Right atrium auricular region (tissue), 2 donors: ENCODE measurements at regions not wholly inside any gene's neighbourhood (a gene's known extent, or its start where the extent isn't known, plus 50 kb on each side); places are given as distances from the start of the nearest gene placed in this dataset.

Source experiments
- DNase-seq: peaks from one replicate; pipeline ENCODE4 v3.0.0-alpha.2; 2019; ENCODE audit warnings: low spot score
- H3K27ac ChIP-seq, 2 donors: fragments of 200-600 bp; sonication (generic); 1 replicate in 1 of 2; 2 replicates in 1 of 2; pipeline ENCODE4 v1.5.1; 2016 to 2019
- H3K27me3 ChIP-seq, 2 donors: fragments of 200-600 bp; sonication (generic); one replicate each; pipeline versions ENCODE4 v1.5.1 to v1.6.0; 2017 to 2019
- H3K36me3 ChIP-seq: fragments of 200-600 bp; sonication (generic); one replicate; pipeline ENCODE4 v1.5.1; 2016
- H3K4me1 ChIP-seq, 2 donors: fragments of 200-600 bp; sonication (generic); one replicate each; pipeline versions ENCODE4 v1.5.1 to v1.6.0; 2017 to 2019
- H3K4me3 ChIP-seq, 2 donors: fragments of 200-600 bp; sonication (generic); 1 replicate in 1 of 2; 2 replicates in 1 of 2; pipeline ENCODE4 v1.5.1; 2017 to 2019; ENCODE audit warnings: mild to moderate bottlenecking in 1 of 2, moderate library complexity in 1 of 2
- H3K9me3 ChIP-seq, 2 donors: fragments of 200-600 bp; sonication (generic); one replicate each; pipeline ENCODE4 v1.5.1; 2019
- CTCF ChIP-seq, 2 donors: fragments of 200-600 bp; sonication (generic); IDR thresholded peaks; one replicate each; pipeline ENCODE4 v1.5.1; 2019; ENCODE audit warnings: antibody characterized with exemption in 2 of 2

- Histone ChIP-seq H3K4me1 (no peaks in the 10 kb centered on the region), H3K4me3 (no peak overlapping the region), H3K9me3 (no peaks in the 10 kb centered on the region), H3K27ac (no peak overlapping the region), H3K27me3 (no peaks in the 10 kb centered on the region), H3K36me3 (no peaks in the 10 kb centered on the region)
- DNase-seq: no peak
- no peak for TF ChIP-seq CTCF (IDR thresholded peaks at IDR 0.05)
These were observed 182.2 kb upstream of the DUSP10 start for GRCh38 chr1:221923929-221924598.

GRCh38 chr1:221921936-221922335 is 180.0 kb upstream of the DUSP10 start:
- Histone ChIP-seq H3K9me3 (no peaks in the 10 kb centered on the region), H3K4me3 (no peak overlapping the region), H3K27ac (no peak overlapping the region), H3K4me1 (no peaks in the 10 kb centered on the region), H3K36me3 (no peaks in the 10 kb centered on the region), H3K27me3 (no peaks in the 10 kb centered on the region)
- DNase-seq: no peak
- TF ChIP-seq CTCF (IDR thresholded peaks at IDR 0.05): no peak

- Histone ChIP-seq H3K27me3 (no peaks in the 10 kb centered on the region), H3K4me1 (no peaks in the 10 kb centered on the region), H3K36me3 (no peaks in the 10 kb centered on the region), H3K27ac (no peak overlapping the region), H3K9me3 (no peaks in the 10 kb centered on the region), H3K4me3 (no peak overlapping the region)
- TF ChIP-seq CTCF (IDR thresholded peaks at IDR 0.05): no peak
- no peak for DNase-seq
These were observed 177.9 kb upstream of the DUSP10 start for GRCh38 chr1:221919743-221920142.

GRCh38 chr1:221919341-221919740 is 177.5 kb upstream of the DUSP10 start:
- H3K27me3 ChIP-seq: no peaks in the 10 kb centered on the region
- H3K9me3 ChIP-seq: no peaks in the 10 kb centered on the region
- TF ChIP-seq CTCF (IDR thresholded peaks at IDR 0.05): no peak
- DNase-seq: no peak
- no peaks in the 10 kb centered on the region for H3K4me1 ChIP-seq
- no peak overlapping the region for H3K27ac ChIP-seq
- H3K4me3 ChIP-seq: no peak overlapping the region
- no peaks in the 10 kb centered on the region for H3K36me3 ChIP-seq

- DNase-seq: no peak
- TF ChIP-seq CTCF (IDR thresholded peaks at IDR 0.05): no peak
- Histone ChIP-seq H3K9me3 (no peaks in the 10 kb centered on the region), H3K27ac (no peak overlapping the region), H3K4me1 (no peaks in the 10 kb centered on the region), H3K36me3 (no peaks in the 10 kb centered on the region), H3K4me3 (no peak overlapping the region), H3K27me3 (no peaks in the 10 kb centered on the region)
These were observed 174.3 kb upstream of the DUSP10 start for GRCh38 chr1:221916176-221916575.

- no peaks in the 10 kb centered on the region for H3K9me3 ChIP-seq
These were observed 173.9 kb upstream of the DUSP10 start for GRCh38 chr1:221915764-221916163.

More at GRCh38 chr1:221915764-221916163, 173.9 kb upstream of the DUSP10 start:
- H3K4me1 ChIP-seq: no peaks in the 10 kb centered on the region
- no peak overlapping the region for H3K4me3 ChIP-seq
- no peaks in the 10 kb centered on the region for H3K36me3 ChIP-seq
- no peak for TF ChIP-seq CTCF (IDR thresholded peaks at IDR 0.05)
- H3K27ac ChIP-seq: no peak overlapping the region
- H3K27me3 ChIP-seq: no peaks in the 10 kb centered on the region
- no peak for DNase-seq
